Stimulated activated CD4-positive, alpha-beta T cell treated with anti-CD3 and anti-CD28 coated beads, Interleukin-1b, Interleukin-23, amount 100 ng/mL, for 4 hours (primary cell): ENCODE measurements at regions not wholly inside any gene's neighbourhood (a gene's known extent, or its start where the extent isn't known, plus 50 kb on each side); places are given as distances from the start of the nearest gene placed in this dataset.

Source experiments
- DNase-seq, 2 donors: peaks; one replicate each; pipeline ENCODE4 v3.0.0-alpha.2; 2020; ENCODE audit warnings: low read depth in 2 of 2

DNA sequence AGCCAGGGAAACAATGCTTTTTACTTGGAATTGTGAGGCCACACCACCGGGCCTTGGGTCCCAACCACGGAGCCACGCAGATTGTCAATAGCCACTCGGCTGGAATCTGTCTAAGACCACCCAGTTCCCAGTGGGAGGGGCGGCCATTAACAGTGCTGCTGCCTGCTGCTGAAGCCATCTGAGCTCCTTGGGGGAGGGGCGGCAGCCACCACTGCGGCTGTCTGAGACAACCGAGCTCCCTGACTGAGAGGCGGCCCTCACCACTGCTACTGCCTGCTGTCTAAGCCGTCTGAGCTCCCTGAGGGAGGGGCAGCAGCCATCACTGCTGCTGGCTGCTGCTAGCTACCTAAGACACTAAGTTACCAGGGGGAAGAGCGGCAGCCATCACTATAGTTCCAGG lies 64.3 kb downstream of the DMRTA2 start:
- no peak for DNase-seq

DNA sequence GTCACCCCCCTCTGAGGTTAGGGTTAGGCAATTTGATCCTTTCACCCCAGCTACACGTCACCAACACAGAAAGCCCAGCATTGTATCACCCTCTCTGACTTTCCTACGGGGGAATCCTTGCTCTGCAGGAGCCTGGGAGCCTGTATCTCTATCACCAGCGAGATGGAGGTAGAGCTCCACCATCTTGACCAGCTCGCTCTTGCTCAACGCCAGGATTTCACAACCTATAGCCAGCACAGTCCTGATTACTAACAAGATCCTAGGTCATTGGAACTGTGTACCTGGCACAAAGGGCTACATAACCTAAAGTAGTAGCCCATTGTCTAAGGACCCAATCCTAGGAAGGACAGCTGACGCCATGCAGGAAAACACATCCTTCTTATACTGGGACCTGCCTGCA lies 66.1 kb downstream of the DMRTA2 start:
- DNase-seq = no peak

- no peak for DNase-seq
These were observed 68.4 kb downstream of the DMRTA2 start for GRCh38 chr1:50354813-50355212.

DNA sequence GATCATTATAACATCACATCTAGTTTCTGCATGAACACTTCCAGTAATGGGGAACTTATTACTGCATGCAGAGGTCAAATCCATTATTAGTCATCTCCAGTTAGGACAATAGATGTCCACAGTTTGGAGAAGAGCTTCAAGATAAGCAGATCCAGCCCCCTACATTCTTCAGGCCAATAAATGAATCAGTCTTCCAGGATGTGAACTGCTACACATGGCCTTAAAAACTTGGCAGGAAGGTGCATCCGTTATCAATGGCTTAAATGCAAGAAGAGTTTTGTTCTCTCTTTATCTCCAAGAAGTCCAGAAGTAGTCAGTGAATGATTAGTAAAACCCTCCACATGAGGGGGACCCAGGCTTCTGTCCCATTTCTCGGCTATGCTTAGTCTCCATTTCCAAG lies 70.8 kb downstream of the DMRTA2 start:
- no peak for DNase-seq

GRCh38 chr1:50350868-50351267 lies 72.4 kb downstream of the DMRTA2 start:
- DNase-seq = no peak

DNA sequence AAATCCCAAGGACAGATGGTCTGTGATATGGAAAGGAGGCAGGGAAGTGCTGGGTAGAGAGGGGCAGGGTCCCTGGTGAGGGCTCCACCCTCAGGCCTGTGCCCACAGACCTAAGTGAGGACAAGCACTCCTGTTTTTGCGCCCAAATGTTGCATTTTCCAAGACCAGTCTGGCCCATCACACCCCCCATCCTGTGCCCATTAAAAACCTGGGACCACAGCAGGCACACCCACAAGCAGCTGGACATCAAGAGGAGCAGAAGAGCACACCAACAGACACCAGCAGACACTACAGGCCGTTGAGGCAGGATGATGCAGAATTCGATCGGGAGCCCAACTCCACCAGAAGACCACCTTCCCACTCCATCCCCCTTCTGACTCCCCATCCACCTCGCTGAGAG lies 72.8 kb downstream of the DMRTA2 start:
- no peak for DNase-seq

- no peak for DNase-seq
These were observed 74.0 kb downstream of the DMRTA2 start for GRCh38 chr1:50349242-50349565.

GRCh38 chr1:50348449-50349241 lies 74.6 kb downstream of the DMRTA2 start:
- DNase-seq = peak in 1 of 2 donors; percentile 14

DNA sequence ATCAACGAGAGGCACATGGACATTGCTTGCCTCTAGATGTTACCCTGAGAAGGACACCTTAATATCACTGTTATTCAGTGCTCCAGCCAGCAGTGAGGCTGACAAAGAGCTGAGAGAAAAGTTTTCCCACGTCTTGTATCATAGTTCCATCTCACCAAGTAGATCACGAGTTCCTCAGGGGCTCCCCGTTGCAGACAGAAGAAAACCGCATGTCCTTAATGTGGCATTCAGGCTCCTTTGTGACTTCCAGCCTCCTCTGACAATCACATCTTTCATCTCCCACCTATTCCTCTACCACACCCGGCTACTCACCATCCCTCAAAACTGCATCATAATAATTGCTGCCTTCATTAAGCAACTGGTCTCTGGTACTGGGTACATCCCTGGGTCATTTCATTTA lies 75.3 kb downstream of the DMRTA2 start:
- no peak for DNase-seq

GRCh38 chr1:50346621-50347020 lies 76.6 kb downstream of the DMRTA2 start:
- no peak for DNase-seq

DNA sequence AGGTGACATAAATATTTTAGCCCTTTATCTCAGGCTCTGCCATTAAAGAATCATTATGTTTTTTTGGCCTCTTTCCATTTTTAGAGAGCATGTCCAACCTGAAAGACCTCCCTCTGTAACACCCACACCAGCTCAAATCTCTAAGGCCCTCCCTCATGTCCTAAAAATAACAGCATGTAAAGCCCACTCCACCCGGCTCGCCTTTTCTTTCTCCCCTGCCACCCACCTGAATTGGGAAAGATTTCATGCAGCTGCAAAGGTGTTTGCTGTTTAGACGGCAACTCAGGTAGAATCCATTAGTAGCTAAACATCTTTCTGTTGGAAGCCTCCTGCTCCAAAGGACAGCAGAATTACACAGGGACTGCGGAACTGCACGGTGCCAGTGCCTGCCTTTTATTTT lies 79.9 kb downstream of the DMRTA2 start:
- no peak for DNase-seq

DNA sequence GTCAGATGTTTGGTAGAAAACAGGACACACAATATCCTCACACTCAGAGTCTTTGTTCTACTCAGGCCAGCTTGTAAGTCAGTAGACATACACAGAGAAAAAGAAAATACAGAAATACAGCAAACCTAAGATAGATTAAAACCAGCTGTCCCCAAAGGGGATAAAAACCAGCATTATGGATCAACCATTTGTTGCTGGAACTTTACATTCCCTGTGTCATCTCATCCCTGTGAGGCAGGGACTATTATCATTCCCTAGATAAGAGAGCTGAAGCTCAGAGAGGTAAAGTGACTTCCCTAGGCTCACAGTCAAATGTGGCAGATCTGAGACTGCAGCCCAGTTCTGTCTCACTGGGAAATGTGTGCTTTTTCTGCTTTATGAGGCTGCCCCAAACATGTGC lies 80.7 kb downstream of the DMRTA2 start:
- no peak for DNase-seq

DNA sequence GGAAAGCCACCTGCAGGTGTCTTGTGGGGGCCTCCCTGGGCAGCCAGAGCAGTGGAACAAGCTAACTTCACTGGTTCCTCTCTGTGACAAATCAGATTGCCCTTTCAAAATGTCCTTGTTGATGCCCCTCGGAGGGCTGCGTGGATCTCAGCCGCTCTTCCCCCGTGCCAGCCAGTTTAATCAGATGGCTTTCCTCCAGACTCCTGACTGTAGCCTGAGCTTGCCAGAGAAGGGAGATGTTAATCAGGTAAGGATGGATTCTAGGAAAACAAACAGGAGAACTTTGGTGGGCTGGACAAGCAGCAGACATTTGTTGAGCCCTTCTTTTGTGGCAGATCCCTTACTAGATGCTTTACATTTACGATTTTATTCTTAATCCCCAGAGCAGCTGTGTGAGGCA lies 88.2 kb downstream of the DMRTA2 start:
- no peak for DNase-seq

DNA sequence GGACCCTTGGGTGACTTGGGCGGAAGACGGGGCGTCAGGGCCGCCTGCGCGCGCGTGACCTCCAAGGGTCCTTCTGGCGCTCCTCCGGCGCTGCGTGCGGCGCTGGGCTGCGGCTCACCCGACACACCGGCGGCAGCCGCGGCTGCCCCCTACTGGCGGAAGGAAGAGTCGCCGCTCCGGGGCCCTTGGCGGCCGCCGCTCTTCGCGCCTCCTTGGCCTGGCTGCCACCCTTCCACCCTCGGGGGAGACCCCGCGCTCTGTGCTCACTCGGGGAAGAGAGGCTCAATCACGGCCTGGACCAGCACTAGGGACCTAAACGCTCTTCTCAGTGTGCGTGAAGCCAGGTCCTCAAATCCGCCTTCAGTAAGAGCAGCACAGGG lies 89.7 kb downstream of the DMRTA2 start:
- peak; percentile 15 to 48 for DNase-seq

GRCh38 chr1:50332941-50333594 lies 90.2 kb downstream of the DMRTA2 start:
- DNase-seq = peak in 1 of 2 donors; percentile 37

DNA sequence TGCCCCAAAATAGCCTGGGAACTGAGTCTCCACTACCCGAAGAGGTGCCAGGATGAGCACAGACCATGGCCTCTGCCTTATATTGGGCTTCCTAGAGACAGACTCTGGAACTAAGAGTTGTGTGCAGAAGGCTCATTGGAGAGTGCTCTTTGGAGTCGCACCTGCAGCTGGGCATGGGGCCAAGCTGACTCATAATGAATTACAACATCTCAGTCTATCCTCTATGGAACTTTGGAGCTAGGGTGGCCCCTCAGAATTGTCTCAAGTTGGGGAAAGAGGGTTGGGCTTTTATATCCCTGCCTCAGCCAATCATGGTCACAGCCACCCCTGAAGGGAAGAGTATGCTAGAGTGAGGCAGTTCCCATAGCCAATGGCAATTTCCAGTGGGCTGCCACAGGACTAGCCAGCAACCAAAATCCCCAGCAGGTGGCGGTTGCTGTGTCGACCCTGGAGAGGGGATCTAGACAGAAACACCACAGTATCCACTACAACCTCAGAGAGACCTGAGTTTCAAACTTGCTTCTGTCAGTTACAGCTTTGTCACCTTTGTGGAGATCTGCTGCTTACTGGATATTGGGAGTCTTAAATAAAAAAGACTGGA lies 93.8 kb downstream of the DMRTA2 start:
- no peak for DNase-seq

DNA sequence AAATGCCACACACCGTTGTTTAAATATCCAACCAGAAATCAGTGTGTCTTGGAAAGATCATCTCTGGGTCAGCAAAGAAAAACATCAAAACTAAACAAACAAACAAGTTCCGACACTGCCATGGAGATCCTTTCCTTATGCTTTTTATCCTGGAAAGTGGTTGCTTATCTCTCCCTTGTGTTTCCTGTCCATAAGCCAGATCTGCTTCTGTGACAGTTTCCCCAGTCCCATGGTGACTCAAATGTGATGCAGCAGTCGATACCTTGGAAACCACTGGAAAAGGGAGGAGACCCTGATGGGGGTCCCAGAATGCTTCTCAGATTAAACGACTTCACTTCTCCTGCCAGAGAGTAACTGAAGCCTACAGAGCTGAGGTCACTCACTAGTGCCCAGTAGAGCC lies 94.7 kb downstream of the DMRTA2 start:
- DNase-seq = no peak

- DNase-seq = no peak
These were observed 97.2 kb downstream of the DMRTA2 start for GRCh38 chr1:50326026-50326425.

- DNase-seq = no peak
These were observed 100.7 kb downstream of the DMRTA2 start for GRCh38 chr1:50322579-50322978.

- DNase-seq = no peak
These were observed 104.8 kb downstream of the DMRTA2 start for GRCh38 chr1:50318428-50318827.

- no peak for DNase-seq
These were observed 114.4 kb downstream of the DMRTA2 start for GRCh38 chr1:50308878-50309277.

DNA sequence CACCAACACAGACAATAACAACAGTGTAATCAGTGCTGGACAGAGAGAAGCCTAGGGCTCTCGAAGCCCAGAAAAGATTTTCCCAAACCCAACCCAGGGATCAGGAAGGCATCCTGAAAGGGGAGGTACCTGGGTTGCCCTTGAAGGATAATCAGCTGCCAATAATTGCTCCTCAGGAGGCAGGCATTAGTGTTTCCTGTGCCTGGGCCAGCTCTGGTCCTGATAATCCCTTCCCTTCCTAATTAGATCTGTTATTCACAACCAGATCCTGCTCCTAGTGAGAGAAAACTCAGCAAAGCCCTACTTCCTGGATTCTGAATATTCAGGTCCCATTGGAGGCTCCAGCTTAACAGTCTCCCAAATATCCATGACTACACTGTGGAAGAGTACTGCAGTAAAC lies 117.4 kb downstream of the DMRTA2 start:
- no peak for DNase-seq

GRCh38 chr1:50300297-50300696 lies 122.9 kb downstream of the DMRTA2 start:
- DNase-seq = no peak
